ENCODE measurements at regions not wholly inside any gene's neighbourhood (a gene's known extent, or its start where the extent isn't known, plus 50 kb on each side); places are given as distances from the start of the nearest gene placed in this dataset.

- TF ChIP-seq CTCF (IDR thresholded peaks at IDR 0.05; ENCODE audit: low read depth, low read length, missing control alignments): no peak
- H3K4me3 ChIP-seq (ENCODE audit: low read depth, low read length): no peak overlapping the region
- no peak for DNase-seq (ENCODE audit: low read depth)
- in situ Hi-C loops (cut with HindIII; ENCODE audit: low sequenced_read_pairs): no loop called here
These were observed 248.0 kb downstream of the DRD1 start for GRCh38 chr5:175195698-175196656.

GRCh38 chr5:175181331-175181730 lies 262.7 kb downstream of the DRD1 start:
- no peak overlapping the region for H3K4me3 ChIP-seq (ENCODE audit: low read depth, low read length)
- no peak for TF ChIP-seq CTCF (IDR thresholded peaks at IDR 0.05; ENCODE audit: low read depth, low read length, missing control alignments)
- in situ Hi-C loops (cut with HindIII; ENCODE audit: low sequenced_read_pairs): no loop called here
- DNase-seq (ENCODE audit: low read depth): no peak

- no peak for TF ChIP-seq CTCF (IDR thresholded peaks at IDR 0.05; ENCODE audit: low read depth, low read length, missing control alignments)
- in situ Hi-C loops (cut with HindIII; ENCODE audit: low sequenced_read_pairs): no loop called here
- no peak overlapping the region for H3K4me3 ChIP-seq (ENCODE audit: low read depth, low read length)
These were observed 273.1 kb downstream of the DRD1 start for GRCh38 chr5:175170899-175171298.

GRCh38 chr5:175168882-175169507 lies 275.0 kb downstream of the DRD1 start:
- no peak for TF ChIP-seq CTCF (IDR thresholded peaks at IDR 0.05; ENCODE audit: low read depth, low read length, missing control alignments)
- in situ Hi-C loops (cut with HindIII; ENCODE audit: low sequenced_read_pairs): no loop called here
- no peak for DNase-seq (ENCODE audit: low read depth)

More at GRCh38 chr5:175170899-175171298, 273.1 kb downstream of the DRD1 start:
- no peak for DNase-seq (ENCODE audit: low read depth)

GRCh38 chr5:175166026-175166425 lies 278.0 kb downstream of the DRD1 start:
- no peak for TF ChIP-seq CTCF (IDR thresholded peaks at IDR 0.05; ENCODE audit: low read depth, low read length, missing control alignments)
- no peak for DNase-seq (ENCODE audit: low read depth)
- in situ Hi-C loops (cut with HindIII; ENCODE audit: low sequenced_read_pairs): no loop called here
- no peak overlapping the region for H3K4me3 ChIP-seq (ENCODE audit: low read depth, low read length)

More at GRCh38 chr5:175168882-175169507, 275.0 kb downstream of the DRD1 start:
- no peak overlapping the region for H3K4me3 ChIP-seq (ENCODE audit: low read depth, low read length)

GRCh38 chr5:175163586-175164275 lies 280.3 kb downstream of the DRD1 start:
- no peak overlapping the region for H3K4me3 ChIP-seq (ENCODE audit: low read depth, low read length)
- in situ Hi-C loops (cut with HindIII; ENCODE audit: low sequenced_read_pairs): no loop called here
- TF ChIP-seq CTCF (IDR thresholded peaks at IDR 0.05; ENCODE audit: low read depth, low read length, missing control alignments): no peak
- DNase-seq (ENCODE audit: low read depth): no peak
